Stimulated activated CD4-positive, alpha-beta T cell treated with anti-CD3 and anti-CD28 coated beads, Interleukin-4, amount 100 ng/mL, for 4 hours (primary cell): ENCODE measurements at regions not wholly inside any gene's neighbourhood (a gene's known extent, or its start where the extent isn't known, plus 50 kb on each side); places are given as distances from the start of the nearest gene placed in this dataset.
"Not testable (repeated sequence)": the region's sequence is repeated elsewhere in the genome, so short reads cannot be mapped to it uniquely, and the experiment has no call there.

Experiments used
- DNase-seq, 2 experiments: peaks; one replicate each; pipeline ENCODE4 v3.0.0-alpha.2; 2020

GRCh38 chrX:150058728-150059127, 120.4 kb upstream of the EOLA2 start:
- DNase-seq, result no peak

DNA sequence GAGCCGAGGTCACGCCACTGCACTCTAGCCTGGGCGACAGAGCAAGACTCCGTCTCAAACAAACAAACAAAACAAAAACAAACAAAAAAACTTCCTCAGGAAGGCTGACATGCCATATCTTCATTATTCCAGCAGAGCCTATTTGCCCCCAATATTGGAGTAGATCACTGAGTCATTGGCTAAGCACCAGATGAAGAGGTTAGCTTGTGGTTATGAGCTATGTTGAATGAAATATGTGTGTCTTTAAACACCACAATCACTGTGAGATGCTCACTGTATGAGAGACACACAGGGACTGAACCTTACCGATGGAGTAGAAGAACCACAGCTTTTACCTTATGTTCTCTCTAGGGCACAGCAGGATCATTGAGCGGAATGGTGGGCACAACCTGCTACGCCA, 122.1 kb upstream of the EOLA2 start:
- DNase-seq, result no peak

DNA sequence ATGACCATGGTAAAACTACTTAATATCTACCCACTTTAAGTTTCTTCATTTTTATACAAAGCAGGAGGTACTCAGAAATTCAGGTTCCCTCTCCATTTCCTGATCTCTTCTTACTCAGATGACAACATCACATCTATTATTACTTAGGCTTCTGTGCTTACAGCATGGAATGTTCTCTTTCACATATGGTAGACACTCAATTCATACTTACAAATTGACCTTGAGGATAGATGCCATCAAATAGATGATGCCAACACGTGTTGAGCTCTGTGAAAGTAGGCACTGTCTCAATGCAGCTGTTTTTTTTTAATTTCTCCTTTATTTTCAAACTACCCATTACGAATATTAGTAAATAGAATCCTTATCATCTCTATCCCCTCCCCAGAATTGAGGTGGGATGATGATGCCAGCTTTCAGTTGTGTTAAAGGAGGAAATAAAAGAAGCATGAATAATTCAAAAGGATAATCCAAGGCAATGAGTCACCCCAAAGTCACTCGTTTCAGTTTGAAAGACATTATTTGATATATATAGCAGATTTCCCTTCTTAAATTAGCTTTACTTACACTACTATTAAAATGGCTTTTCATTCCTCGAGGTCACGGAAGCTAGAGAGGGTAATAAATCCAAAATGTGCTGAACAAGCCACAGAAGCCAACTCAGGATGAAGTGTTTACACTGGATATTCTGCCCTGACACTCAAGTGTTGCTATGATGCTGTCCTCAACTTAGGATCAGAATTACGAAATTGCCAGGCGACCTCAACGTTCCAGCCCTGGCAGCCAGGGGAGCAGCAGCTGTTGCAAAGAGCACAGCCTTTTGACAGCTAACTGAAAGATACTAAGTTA, 124.2 kb upstream of the EOLA2 start:
- no peak for DNase-seq

DNA sequence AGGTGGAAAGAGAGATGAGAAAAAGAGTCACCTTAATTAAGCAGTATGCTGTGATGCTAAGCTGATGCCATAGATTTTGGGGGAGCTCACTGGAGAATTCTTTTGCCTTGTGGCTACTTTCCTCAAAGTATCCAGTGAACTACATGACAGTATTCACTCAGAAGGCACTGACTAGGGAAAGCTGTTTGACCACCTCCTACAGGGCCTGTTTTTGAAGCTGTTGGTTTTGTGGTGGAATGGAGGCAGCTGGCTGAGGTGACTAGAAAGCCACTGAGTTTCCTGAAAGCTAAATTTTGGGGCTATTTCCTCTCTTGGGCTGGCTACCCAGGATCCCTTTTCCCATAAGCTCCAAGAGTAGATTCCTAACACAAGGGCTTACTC, 124.8 kb upstream of the EOLA2 start:
- DNase-seq, result no peak

DNA sequence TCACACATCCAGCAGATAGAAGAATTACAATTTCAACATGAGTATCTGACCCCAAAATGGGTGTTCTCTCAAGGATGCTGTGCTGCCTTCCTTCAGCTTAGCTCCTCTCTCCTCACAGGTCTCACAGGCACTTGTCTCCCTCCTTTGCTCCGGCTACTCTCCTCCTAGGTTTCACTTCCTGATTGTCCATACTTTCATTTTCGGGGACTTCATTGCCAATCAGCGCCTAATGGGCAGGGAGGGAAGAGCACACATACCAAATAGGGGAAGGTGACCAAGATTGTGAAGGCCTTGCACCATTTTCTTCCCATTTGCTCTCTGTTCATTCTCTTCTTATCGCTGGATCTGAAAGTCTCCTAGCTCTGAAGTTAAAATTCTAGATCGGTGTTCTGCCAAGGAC, 125.4 kb upstream of the EOLA2 start:
- no peak for DNase-seq

DNA sequence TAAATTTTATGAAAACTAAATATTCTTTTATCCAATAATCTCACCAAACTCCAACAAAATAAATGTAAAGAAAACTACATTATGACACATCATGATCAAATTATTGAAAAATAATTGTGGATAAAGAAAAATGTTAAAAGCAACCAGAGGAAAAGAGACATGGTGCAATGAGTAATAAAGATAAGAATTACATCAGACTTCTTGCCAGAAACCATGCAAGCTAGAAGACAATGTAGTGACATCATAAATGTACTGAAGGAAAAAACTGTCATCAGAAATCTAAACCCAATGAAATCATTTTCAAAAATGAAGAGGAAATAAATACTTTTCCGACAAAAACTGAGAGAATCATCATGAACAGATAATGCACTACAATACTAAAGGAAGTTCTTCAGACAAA, 135.9 kb upstream of the EOLA2 start:
- DNase-seq, result no peak

DNA sequence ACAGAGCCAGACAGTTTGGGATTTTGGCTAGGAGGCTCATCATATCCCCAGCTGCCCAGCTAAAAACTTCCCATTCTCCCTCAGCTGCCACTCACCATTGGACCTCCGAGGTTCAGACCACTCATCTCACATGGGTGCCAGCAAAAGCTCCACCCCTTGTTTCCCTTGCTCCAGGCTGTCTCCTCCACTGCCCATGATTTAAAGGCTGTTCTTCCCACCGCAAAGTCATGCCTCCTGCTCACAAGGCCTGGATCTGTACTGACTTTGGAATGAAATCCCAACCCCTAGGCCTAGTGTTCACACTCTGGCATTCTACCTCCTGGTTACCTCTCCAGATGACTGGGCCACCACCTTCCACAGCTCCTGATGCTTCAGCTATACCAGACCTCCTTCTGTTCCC, 142.2 kb upstream of the EOLA2 start:
- no peak for DNase-seq

GRCh38 chrX:150081076-150081475, 142.8 kb upstream of the EOLA2 start:
- no peak for DNase-seq

DNA sequence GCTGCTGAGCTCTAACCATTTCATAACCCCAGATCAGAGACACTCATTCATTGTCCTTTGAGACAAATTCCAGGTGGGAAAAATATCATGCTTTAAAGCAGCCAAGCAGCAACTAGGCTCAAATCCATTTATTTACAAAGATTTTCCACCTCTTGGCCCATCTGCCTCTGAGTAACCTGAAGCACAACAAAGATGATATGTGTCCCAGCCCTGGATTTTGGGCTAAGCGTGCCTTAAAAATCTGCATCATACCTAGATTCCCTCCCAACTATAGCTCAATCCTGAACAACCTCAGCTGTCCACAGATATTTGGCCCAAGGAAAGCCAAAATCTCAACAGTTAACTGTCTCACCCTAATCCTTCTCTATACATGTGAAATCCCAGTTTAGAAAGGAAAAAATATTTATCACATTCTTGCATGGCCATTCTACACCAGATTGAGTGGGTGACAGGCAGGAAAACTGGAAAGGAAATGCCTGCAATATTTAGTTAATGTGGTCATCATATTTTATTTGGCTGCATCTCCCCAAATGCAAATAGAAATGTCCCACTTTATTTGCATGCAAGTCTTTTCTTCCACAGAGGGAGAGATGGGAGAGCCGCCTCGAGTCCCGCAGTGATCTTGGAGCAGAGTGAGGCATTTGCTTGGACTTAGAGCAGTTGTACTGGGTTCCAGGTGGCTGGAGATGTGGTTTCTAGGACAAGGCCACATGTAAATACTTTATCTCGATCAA, 146.4 kb upstream of the EOLA2 start:
- no peak for DNase-seq

DNA sequence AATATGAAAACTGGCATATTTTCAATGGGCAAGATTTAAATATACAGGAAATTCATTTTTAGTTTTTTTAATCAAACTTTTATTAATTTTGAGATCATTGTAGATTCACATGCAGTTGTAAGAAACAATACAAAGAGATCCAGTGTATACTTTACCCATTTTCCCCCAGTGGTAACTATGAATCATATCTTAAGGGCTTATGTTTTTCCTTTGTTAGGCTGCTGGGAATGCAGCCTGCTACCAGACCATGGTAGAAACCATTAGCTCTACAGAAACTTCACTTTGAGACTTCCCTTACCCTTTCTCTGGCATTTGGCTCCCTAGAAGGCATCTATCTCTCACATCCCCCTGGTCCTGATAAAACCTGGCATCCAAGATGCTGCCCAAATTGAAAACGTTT, 147.6 kb upstream of the EOLA2 start:
- no peak for DNase-seq

- no peak for DNase-seq
Measured at GRCh38 chrX:150086371-150086770, 148.1 kb upstream of the EOLA2 start.

GRCh38 chrX:150087612-150088011, 149.3 kb upstream of the EOLA2 start:
- no peak for DNase-seq

GRCh38 chrX:150088042-150088441, 149.8 kb upstream of the EOLA2 start:
- DNase-seq, result no peak

DNA sequence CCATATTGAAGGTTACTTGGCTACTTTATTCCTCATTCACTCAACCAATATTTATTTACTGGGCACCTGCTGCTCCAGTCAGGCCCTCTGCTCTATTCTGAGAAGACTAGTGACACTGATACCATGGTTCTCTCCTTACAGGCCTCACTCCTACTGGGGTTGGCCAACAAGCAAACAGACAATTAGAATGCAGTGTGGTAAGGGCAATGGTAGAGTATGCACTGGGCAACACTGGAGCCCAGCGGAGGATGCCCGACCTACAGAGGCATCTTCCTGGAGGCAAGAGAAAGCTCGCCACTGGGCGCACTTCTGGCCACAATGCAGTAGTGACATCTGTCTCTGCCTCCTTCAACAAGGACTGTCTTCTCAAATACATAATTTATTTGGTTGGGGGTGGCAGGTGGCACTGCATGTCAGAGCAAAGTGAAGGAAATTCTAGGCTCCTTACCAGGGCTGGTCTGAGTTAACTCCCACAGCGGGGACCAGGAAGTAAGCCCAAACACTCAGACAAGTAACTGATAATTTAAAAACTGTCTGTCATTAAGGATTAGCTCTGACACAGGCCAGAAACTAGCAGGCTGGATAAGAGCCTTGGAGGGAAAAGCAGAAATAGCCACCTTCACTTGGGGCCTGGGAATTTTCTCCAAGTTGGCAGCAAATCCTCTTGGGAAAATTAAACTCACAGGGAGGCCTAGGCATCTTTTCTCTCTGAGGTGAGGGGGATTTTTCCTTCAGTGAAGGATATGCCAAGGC, 150.7 kb upstream of the EOLA2 start:
- no peak for DNase-seq

GRCh38 chrX:150091300-150091699, 153.0 kb upstream of the EOLA2 start:
- not testable (repeated sequence) for DNase-seq

- no peak for DNase-seq
Measured at GRCh38 chrX:150092549-150092948, 154.3 kb upstream of the EOLA2 start.

GRCh38 chrX:150094375-150094774, 156.1 kb upstream of the EOLA2 start:
- DNase-seq, result no peak

- DNase-seq, result no peak
Measured at GRCh38 chrX:150094996-150095395, 156.7 kb upstream of the EOLA2 start.

DNA sequence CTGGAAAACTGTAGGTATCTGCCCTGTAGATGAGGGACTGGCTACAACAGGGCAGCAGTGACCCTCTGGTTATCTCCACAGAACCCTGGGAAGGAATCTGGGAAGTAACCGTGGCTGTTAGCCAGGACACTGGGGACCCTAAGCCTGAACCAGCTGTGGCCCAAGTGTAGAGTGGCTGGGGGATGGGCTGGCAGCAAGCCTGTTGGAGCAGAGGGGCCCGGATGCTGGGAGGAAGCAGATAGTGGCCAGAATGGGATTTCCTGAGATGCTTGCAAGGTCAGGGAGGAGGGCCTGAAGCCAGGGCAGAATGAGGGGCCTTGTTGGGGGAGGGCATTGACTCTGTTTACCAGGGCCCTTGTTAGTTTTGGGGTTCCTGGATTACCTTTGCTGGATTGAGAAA, 161.0 kb upstream of the EOLA2 start:
- no peak for DNase-seq

DNA sequence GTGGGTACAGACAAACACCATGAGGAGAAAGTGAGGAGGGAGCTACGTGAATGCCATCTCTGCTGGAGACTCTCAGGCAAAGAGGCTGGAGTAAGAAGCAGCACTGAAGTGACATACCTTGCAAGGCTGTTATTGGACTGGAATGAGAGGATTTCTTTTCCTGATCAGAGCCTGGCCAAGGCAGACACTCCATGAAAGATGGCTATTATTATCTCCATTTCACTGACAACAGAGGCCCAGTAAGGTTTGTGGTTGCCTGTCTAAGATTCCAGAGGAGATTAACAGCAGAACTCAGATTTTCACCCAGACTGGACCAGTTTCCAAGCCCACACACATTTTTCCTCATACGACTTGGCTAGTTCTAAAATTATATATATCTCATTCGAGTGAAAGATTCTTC, 162.0 kb upstream of the EOLA2 start:
- no peak for DNase-seq

- no peak for DNase-seq
Measured at GRCh38 chrX:150118476-150118875, 180.2 kb upstream of the EOLA2 start.

DNA sequence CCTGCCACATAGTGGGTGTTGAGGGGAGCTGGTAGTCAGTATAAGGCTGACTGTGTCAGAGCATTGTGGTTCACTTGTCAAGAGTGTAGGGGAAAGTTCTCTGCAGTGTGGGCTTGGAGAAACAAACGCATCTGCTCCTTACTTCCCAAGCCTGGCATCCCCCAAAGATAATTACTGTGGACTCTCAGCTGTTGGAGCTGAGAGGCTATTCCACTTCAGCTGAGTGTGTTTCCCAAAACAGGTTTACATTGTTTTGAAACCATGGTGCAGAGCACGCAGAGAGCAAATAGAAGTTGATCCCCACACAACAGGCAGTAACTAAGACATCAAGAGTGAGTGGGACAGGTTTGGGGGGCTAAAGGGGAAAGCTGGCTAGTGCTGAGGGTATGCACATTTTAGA, 181.0 kb upstream of the EOLA2 start:
- no peak for DNase-seq

- not testable (repeated sequence) for DNase-seq
Measured at GRCh38 chrX:150125045-150125444, 186.8 kb upstream of the EOLA2 start.

- DNase-seq, result no peak
Measured at GRCh38 chrX:150127216-150127615, 188.9 kb upstream of the EOLA2 start.
